Muscle of arm (tissue), 1 donor: ENCODE measurements at regions not wholly inside any gene's neighbourhood (a gene's known extent, or its start where the extent isn't known, plus 50 kb on each side); places are given as distances from the start of the nearest gene placed in this dataset.
"Not testable (repeated sequence)": the region's sequence is repeated elsewhere in the genome, so short reads cannot be mapped to it uniquely, and the experiment has no call there.

Source experiments
- DNase-seq: peaks from one replicate; pipeline ENCODE4 v3.0.0-alpha.2; 2013

GRCh38 chr6:49097664-49098063 lies 365.4 kb downstream of the MMUT start:
- DNase-seq, result not testable (repeated sequence)

GRCh38 chr6:49097116-49097515 lies 365.9 kb downstream of the MMUT start:
- no peak for DNase-seq

DNA sequence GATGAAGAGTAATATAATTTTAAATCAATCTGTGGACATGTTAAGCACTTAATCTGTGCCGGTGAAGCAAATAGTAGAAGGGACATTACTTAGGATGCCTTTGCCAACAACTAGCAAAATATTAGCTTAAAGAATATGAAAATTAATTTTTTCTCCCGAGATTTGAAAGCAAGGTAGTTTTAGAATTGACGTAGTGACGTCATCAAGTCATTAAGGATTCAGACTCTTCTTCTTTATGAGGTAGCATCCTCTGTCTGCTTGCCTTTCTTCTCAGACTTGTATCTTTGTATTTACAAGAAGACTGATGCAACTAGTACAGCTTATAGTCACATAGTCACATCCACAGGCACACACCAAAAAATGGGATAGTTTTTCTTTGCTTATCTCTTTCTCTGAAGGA lies 374.4 kb downstream of the MMUT start:
- no peak for DNase-seq

DNA sequence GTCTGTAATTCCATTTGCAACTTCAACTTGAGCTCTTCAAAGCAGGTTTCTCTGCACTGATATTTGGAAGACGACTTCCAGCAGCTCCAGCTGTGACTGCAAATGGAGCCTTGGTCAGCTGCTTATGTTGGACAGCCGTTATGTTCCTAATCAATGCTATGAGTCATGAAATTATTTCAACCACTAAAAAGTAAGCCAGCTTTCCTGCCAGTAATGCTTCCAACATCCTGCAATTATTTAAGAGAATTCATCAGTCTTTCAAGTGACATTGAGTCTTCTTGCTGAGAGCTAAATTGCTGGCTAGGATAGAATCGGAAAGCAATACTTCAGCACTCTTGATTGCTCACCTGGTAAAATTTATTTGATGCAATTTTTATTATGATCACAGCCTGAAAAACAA lies 375.7 kb downstream of the MMUT start:
- no peak for DNase-seq

- no peak for DNase-seq
Measured at GRCh38 chr6:49082611-49083010, 380.4 kb downstream of the MMUT start.

GRCh38 chr6:49072885-49073620 lies 390.0 kb downstream of the MMUT start:
- DNase-seq, result no peak

DNA sequence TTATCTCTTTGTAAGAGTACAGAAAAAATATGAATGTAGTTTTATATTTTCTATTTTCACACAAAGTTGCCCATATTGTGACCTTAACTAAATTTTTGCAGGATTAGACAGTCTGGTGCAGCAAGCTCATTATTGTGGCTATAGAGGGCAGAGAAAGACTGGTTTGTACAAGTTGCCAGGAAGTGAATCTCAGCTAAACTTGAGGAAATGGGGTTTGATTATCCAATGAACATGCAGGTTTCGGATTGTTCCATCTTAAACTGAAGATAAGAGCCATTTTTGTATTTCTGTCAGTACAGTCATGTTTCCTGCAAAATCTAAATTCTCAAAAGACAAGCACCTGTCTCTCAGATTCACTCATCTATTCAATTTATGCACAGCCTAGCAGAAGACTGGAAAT lies 390.9 kb downstream of the MMUT start:
- no peak for DNase-seq

GRCh38 chr6:49070411-49070810 lies 392.6 kb downstream of the MMUT start:
- no peak for DNase-seq

DNA sequence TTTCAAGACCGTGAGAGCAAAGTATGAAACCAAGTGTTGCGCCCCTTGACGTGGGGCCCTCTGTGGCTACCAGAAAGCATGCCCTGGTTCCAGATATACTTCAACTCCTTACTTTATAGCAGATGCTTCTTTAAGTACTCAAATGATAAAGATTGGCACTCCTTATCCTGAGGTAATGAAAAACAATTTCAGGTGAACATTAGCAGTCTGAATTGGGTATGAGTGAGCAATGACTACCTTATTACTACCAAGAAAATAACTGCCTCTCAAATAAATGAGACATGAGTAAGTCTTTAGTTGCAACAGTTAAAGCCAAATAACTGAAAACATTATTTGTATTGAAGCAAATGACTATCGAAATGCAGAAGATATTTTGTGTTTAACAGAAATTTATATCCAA lies 408.7 kb downstream of the MMUT start:
- DNase-seq, result no peak

DNA sequence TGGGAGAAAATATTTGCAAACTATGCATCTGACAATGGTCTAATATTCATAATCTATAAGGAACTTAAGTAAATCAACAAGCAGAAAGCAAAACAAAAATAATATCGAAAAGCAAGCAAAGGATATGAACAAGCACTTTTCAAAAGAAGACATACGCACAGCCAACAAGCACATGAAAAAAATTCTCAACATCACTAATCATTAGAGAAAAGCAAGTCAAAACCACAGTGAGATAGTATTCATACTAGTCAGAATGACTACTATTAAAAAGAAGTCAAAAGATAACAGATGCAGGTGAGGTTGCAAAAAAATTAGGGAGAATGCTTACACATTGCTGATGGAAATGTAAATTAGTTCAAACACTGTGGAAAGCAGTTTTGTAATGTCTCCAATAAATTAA lies 410.2 kb downstream of the MMUT start:
- DNase-seq, result no peak

- DNase-seq, result no peak
Measured at GRCh38 chr6:49051281-49051680, 411.8 kb downstream of the MMUT start.

GRCh38 chr6:49050584-49050983 lies 412.5 kb downstream of the MMUT start:
- DNase-seq, result no peak

DNA sequence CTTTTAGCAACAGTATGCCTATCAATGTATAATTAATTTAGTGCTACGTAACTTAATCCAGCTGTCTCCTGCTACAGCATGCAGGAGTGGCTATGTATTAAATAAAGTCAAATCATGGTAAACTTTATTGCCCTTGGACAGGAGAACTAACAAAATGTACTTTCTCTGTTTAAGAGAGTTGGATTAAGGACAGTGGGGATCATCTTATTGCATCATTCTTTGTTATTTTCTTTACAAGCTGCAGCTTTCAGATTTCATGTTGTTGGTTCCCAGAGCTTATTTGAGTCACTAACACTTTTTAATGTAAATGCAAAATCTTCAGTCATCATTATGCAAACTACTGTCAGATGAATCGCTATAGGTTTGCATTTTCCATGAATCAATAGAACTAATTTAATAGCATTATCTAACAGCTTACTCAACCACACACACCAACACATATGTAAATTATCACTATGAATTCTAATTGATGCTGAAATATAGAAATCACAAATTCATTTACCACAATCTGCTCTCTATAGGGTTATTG lies 424.7 kb downstream of the MMUT start:
- no peak for DNase-seq

DNA sequence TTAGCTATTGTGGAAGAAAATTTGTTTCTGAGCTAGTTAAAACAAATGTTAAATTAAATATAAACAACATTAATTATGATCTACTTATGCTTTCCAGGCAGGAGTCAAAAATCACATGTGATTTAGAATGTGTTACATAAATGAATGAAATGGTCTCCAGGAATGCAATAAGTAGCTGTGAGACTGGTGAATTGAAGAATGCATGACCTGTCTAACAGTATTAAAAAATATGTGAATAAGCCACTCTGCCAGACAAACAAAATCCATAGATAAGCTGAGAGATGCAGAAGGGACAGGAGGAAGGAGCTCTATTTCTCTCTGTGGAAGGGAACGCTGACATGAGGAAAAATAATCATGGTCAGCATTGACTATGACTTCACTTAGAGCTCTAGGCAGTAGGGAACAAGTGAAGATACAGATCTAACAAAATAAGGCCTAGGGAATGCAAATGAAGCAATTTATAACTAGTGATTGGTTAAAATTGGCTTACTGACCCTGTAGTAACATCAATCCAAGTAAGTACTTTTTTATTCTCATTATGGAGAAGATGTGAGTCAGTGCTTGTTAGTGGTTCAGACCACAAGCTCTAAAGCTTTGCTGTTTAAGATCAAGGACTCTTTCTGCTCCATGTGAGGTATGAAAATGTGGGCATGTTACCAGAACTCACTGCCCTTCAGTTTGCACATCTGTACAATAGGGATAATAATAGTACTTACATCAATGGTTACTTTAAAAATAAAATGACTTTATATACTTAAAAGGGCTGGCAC lies 432.6 kb downstream of the MMUT start:
- no peak for DNase-seq

GRCh38 chr6:49027644-49028043 lies 435.4 kb downstream of the MMUT start:
- DNase-seq, result no peak

DNA sequence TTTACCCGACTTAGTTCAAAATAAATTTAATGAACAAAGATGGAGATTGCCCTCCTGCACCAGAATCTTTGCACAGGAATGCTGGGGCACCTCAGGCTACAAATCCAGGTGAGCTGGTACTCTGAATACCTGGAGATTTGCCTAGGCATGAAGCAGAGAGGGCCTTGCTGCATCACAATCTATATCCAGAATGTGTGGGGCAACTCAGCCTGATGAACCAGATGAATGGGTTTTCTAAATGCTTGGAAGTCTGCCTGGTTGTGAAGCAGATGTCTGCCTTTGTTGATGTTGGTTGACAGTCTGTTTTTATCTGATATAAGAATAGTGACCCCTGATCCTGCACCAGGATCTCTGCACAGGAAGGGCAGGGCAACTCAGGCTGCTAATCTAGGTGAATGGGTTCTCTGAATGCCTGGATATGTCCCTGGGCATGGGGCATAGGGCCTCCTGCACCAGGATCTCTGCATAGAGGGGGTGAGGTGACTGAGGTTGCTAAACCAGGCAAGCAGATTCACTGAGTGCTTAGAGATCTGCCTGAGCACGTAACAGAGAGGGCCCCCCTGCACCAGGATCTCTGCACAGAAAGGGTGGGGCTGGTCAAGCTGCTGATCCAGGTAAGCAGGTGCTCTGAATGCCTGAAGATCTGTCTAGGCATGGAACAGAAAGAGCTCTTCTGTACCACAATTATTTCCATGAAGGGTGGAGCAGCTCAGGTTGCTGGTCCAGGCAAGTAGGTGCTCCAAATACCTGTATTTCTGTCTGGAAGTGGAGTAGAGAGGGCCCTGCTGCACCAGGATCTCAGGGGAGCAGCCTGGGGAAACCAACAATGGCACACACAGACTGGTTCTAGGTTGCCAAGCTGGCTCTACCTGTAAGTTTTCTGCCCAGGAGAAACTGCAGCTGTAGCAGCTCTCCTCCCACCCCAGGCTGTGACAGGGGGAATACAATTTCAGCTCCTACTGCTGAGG lies 437.5 kb downstream of the MMUT start:
- DNase-seq, result no peak

- no peak for DNase-seq
Measured at GRCh38 chr6:49004801-49005200, 458.3 kb downstream of the MMUT start.

GRCh38 chr6:49003348-49003747 lies 459.7 kb downstream of the MMUT start:
- DNase-seq, result no peak

DNA sequence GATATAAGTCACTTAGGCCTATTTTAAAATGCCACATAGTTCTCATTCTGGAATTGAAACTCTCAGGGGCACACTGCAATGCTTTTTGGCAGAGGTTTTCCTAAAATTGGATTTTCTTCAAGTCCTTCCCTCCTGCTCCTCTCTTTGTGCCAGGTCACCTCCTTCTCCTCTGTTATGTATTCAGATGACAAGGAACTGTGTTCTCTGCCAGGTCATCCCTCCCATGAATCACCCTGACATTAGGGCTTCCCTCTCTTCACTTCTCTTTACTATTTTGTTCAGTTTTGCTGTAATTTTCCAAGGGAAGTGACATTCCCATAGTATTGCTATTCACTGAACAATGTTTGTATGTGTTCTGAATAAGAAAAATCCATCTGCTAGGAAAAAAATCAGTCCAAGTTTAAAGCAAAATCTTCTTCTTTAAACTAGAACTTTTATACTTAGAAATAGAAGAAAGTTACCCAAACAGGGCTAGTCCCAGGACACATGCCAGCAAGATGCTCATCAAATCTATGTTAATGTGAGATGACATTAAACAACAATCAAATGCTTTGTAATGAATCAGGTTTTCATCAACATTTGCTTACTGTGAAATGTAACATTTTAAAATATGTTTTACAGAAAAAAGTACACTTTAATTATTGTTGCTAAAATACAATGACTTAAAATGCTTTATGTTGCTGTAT lies 461.1 kb downstream of the MMUT start:
- DNase-seq, result peak; percentile 34

DNA sequence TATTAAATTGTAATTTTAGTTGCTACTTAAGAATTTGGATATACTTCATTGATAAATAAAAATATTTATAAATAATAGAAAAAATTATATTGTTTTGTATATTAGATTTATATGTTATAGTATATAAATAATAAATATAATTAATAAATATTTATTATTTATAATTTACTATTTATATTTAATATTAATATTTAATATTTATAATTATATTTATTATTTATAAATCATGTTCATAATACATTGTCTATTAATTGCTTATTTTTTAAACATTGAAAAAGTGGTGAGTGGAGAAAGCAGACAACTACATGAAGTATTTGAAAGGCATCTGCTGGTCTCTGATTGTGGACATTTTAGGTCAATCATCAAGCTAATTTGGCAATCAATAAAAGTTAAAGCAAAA lies 464.5 kb downstream of the MMUT start:
- DNase-seq, result no peak

- no peak for DNase-seq
Measured at GRCh38 chr6:48996461-48997119, 466.5 kb downstream of the MMUT start.
